ENCODE measurements at regions not wholly inside any gene's neighbourhood (a gene's known extent, or its start where the extent isn't known, plus 50 kb on each side); places are given as distances from the start of the nearest gene placed in this dataset.
"Not testable (repeated sequence)": the region's sequence is repeated elsewhere in the genome, so short reads cannot be mapped to it uniquely, and the experiment has no call there.

- no peak for TF ChIP-seq CTCF (conservative IDR thresholded peaks at IDR 0.05; ENCODE audit: control insufficient read depth, insufficient read depth, low read depth, low read length)
- no peak overlapping the region for H3K4me3 ChIP-seq (ENCODE audit: control insufficient read depth, low read depth, low read length)
- DNase-seq (ENCODE audit: low read depth), result no peak
These were observed 63.3 kb upstream of the KYNU start for GRCh38 chr2:142813830-142814829.

GRCh38 chr2:142811644-142812043 lies 65.8 kb upstream of the KYNU start:
- H3K4me3 ChIP-seq (ENCODE audit: control insufficient read depth, low read depth, low read length); DNase-seq (ENCODE audit: low read depth): not testable (repeated sequence)

GRCh38 chr2:142805244-142805643 lies 72.2 kb upstream of the KYNU start:
- DNase-seq (ENCODE audit: low read depth), result no peak
- no peak for TF ChIP-seq CTCF (conservative IDR thresholded peaks at IDR 0.05; ENCODE audit: control insufficient read depth, insufficient read depth, low read depth, low read length)
- no peak overlapping the region for H3K4me3 ChIP-seq (ENCODE audit: control insufficient read depth, low read depth, low read length)

GRCh38 chr2:142803158-142803557 lies 74.3 kb upstream of the KYNU start:
- peak; percentile 16 for DNase-seq (ENCODE audit: low read depth)
- no peak overlapping the region for H3K4me3 ChIP-seq (ENCODE audit: control insufficient read depth, low read depth, low read length)
- TF ChIP-seq CTCF (conservative IDR thresholded peaks at IDR 0.05; ENCODE audit: control insufficient read depth, insufficient read depth, low read depth, low read length), result no peak

GRCh38 chr2:142796588-142796987 lies 80.9 kb upstream of the KYNU start:
- TF ChIP-seq CTCF (conservative IDR thresholded peaks at IDR 0.05; ENCODE audit: control insufficient read depth, insufficient read depth, low read depth, low read length), result no peak
- H3K4me3 ChIP-seq (ENCODE audit: control insufficient read depth, low read depth, low read length), result no peak overlapping the region
- DNase-seq (ENCODE audit: low read depth), result no peak

GRCh38 chr2:142796161-142796560 lies 81.3 kb upstream of the KYNU start:
- H3K4me3 ChIP-seq (ENCODE audit: control insufficient read depth, low read depth, low read length), result no peak overlapping the region
- TF ChIP-seq CTCF (conservative IDR thresholded peaks at IDR 0.05; ENCODE audit: control insufficient read depth, insufficient read depth, low read depth, low read length), result no peak
- DNase-seq (ENCODE audit: low read depth), result no peak

- no peak for DNase-seq (ENCODE audit: low read depth)
- H3K4me3 ChIP-seq (ENCODE audit: control insufficient read depth, low read depth, low read length), result no peak overlapping the region
- TF ChIP-seq CTCF (conservative IDR thresholded peaks at IDR 0.05; ENCODE audit: control insufficient read depth, insufficient read depth, low read depth, low read length), result no peak
These were observed 82.6 kb upstream of the KYNU start for GRCh38 chr2:142794850-142795249.

- H3K4me3 ChIP-seq (ENCODE audit: control insufficient read depth, low read depth, low read length); DNase-seq (ENCODE audit: low read depth): not testable (repeated sequence)
These were observed 85.1 kb upstream of the KYNU start for GRCh38 chr2:142792328-142792727.
